Fibroblast of lung (primary cell): ENCODE measurements at regions not wholly inside any gene's neighbourhood (a gene's known extent, or its start where the extent isn't known, plus 50 kb on each side); places are given as distances from the start of the nearest gene placed in this dataset.

ENCODE experiments used
- EZH2 ChIP-seq: IDR thresholded peaks from 2 replicates; pipeline ENCODE4 v1.5.1; 2012; ENCODE audit warnings: low read length, control low read depth, mild to moderate bottlenecking; ENCODE audit errors: missing control alignments
- TF ChIP-seq, protein P1 (sequence below), 2 donors: IDR thresholded peaks in 1 of 2; conservative IDR thresholded peaks in 1 of 2; 1 replicate in 1 of 2; 2 replicates in 1 of 2; pipeline ENCODE4 v1.5.1; 2011 to 2012; ENCODE audit warnings: low read length in 2 of 2, control low read depth in 1 of 2, inconsistent platforms in 1 of 2, low read depth in 1 of 2, mild to moderate bottlenecking in 1 of 2

DNA sequence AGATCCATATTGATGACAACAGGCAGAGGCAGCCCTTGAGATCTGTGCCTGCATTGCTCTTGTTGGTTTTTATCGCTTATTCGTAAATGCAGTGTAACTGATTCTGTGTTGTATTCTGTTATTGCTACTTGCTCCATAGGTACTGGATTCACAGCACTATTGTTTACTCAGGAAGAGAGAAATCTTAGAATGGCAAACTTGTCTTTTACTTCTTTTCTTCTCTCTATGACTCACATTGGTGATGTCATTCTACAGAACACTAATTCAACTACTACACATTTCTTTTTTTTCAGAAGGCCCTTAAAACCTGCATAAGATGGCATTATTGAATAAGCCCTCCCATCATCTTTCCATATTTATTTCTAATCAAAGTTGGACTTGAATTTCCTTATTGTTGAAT, 201.0 kb upstream of the GBE1 start:
- TF ChIP-seq, protein P1, sequence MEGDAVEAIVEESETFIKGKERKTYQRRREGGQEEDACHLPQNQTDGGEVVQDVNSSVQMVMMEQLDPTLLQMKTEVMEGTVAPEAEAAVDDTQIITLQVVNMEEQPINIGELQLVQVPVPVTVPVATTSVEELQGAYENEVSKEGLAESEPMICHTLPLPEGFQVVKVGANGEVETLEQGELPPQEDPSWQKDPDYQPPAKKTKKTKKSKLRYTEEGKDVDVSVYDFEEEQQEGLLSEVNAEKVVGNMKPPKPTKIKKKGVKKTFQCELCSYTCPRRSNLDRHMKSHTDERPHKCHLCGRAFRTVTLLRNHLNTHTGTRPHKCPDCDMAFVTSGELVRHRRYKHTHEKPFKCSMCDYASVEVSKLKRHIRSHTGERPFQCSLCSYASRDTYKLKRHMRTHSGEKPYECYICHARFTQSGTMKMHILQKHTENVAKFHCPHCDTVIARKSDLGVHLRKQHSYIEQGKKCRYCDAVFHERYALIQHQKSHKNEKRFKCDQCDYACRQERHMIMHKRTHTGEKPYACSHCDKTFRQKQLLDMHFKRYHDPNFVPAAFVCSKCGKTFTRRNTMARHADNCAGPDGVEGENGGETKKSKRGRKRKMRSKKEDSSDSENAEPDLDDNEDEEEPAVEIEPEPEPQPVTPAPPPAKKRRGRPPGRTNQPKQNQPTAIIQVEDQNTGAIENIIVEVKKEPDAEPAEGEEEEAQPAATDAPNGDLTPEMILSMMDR (conservative IDR thresholded peaks at IDR 0.05 in 1 of 2, IDR thresholded peaks at IDR 0.05 in 1 of 2; ENCODE audit: low read depth in 1 of 2, low read length in 2 of 2), result no peak
- TF ChIP-seq EZH2, result no peak
